GM19372 (cell line): ENCODE measurements at regions not wholly inside any gene's neighbourhood (a gene's known extent, or its start where the extent isn't known, plus 50 kb on each side); places are given as distances from the start of the nearest gene placed in this dataset.

Experiments
- ATAC-seq: cut with Tn5 transposase; IDR thresholded peaks from one replicate; pipeline ENCODE4 v1.9.1; 2021; ENCODE audit warnings: mild to moderate bottlenecking, low read depth, moderate library complexity; ENCODE audit not compliant: unreplicated experiment

DNA sequence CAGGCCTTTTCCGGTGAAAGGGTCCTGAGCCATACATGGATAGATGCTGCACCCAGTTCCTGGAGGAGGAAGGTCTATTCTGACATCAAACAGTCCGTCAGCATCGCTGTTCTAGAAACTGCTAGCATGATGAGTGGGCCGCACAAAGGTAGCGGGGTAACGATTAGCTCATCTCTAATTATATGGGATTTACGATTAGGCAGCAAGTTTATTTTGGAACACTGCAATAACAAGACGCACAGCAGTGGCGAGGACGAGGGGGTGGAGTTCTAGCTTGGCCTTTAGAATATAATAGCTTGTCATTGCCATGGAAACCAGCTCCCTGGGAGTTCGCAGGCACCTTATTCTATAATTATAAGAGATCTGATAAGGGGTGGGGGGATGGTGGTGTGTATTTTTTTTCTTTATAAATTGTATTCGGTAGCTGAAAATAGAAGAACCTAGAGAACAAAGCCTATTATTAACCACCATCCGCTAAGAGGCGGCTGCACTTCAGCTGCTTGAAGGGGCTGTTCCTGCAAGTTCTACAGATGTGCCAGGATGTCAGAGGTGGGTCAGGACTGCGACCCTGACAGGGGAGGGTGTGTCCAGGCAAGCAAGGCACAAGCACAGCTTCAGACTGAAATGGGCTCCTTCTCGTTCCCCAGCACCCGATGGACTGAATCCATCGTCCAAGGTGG, 311.0 kb downstream of the AGTPBP1 start:
- no peak for ATAC-seq

DNA sequence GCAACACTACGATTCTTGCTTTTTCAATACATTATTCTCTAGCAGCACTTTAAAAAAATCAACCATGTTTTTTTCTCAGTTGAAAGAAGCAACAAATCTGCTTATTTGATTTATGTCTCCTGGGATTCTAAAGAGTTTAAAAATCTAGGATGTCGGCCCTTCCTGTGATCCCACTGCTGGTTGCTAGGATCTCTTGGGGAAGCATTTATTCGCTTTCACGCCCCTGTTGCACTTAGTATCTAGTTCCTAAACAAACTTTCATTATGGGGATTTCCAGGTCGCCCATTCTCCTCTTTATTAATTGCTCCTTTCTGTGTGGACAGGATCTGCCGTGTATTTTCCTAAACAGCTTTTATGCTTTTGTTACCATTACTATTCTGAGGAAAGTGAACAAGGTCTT, 313.5 kb downstream of the AGTPBP1 start:
- ATAC-seq, result no peak

DNA sequence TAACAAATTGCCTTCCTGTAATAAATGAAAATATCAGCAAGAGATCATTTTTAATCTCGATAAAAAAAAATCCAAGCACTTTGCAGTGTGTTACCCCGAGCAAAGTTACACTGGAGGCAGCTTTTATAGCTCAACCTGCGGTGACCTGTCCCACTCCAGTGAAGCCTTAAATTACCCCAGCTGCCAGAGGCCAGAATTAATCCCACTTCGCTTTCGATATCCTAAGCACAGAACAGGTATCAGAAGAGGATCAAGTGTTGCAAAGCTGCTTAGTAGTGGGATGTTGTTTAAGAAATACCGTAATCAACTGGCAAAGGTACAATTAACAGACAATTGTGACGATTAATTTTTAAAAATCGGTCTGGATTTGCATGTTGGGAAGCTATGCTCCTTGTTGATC, 314.0 kb downstream of the AGTPBP1 start:
- no peak for ATAC-seq

DNA sequence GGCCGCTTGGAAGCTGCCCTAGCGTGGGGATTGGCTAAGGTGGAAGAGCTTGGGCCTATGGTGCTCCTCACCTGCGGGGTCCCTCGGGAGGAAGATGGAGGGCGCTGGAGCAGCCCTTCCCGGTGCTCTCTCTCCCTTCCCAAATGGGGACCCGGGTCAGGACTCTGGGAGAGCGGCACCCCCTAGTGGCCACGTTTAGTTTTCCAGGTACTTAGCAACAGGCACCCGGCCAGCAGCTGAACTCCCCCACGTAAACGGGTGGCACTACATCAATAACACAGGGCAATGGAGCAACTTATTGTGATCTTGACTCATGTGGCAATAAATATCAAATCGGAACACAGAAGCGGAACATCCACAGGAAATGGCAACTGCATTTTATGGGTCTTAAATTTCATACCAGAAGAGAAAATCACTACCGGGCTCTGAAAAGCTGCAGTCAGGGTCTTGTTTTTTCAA, 316.6 kb downstream of the AGTPBP1 start:
- ATAC-seq, result no peak

DNA sequence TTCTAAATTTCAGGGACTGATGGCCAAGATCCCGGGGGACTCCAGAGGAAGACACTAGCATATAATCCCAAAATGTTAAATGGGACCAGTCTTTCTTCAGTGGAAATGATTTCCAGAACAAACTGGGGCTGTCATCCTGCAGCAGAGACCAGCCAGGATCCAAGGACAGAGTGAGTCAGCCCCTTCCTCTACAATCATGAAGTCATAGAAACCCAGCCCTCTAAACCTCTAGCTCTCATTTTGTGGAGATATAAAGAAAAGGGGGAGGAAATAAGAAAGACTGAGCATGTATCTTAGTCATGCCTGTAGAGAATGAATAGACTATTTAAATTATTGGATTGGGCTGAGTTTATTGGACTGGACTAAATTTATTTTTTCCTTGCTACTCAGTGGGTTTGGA, 318.3 kb downstream of the AGTPBP1 start:
- no peak for ATAC-seq

DNA sequence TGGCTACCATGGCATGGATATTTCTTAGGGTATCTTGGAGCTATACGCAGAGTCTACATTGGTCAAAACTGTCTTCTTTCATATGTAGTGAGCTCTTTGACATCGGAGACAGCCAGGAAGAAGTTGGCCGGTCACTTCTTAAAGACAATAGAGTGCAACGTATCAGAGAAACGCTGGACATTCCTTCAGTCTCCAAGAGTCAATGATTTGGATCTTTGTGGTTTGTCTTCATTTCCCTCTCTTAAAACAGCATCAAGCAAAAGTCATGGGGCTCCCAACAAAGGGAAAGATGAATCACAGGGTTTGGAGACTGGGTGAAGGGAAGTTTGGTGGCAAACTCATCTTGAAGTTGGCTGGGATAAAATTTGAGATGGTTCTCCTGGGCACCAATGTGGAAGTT, 320.1 kb downstream of the AGTPBP1 start:
- ATAC-seq, result no peak

DNA sequence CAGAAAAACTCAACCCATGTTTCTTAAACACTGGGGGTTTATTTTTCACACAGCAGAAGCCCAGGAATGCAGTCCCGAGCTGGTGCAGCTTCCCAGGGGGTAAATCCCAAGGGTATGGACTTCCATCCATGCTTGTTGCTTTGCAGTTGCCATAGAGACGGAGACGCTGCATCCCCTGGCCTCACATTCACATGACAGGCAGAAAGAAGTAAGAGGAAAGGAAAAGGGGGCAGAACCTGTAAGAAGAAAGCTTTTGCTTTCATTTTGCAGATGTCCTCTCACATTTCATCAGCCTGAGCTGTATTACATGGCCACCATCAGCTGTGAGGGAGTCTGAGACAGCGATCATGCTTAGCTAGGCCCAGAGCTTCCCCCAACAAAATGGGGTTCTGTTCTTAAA, 321.0 kb downstream of the AGTPBP1 start:
- ATAC-seq, result no peak

DNA sequence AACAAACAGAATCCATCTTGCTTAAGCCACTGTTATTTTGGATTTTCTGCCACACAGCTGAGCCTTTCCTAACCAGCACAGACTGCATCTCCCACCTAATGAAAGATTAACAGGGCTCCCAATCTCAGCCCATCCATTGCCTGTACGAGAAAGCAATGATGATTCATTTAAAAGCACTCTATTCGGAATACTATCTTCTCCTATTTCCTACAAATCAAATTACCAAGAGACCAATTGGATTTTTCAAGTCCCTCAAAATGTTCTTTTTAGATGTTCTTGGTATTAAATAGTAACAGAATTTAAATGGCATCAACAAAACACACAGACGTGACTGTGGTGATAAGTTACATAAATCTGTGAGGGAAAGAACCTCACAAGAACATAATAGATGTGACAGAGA, 324.1 kb downstream of the AGTPBP1 start:
- ATAC-seq, result no peak

DNA sequence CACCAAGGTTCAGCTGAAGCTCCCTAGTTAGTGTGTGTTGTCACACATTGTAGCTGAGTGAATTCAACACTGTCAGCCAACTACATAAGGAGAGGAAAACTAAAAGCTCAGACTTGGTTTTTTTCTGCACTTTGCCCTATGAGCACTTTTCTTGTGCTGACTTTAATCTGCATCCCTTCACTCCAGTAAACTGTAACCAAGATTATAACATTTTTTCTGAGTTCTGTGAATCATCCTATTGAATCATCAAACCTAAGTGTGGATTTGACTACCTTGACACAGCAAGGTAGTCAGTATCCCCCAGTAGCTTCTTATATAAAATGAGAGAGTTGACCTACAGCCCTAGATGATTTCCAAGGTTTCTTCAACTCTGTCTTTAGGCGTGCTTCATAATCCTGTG, 325.0 kb downstream of the AGTPBP1 start:
- no peak for ATAC-seq

DNA sequence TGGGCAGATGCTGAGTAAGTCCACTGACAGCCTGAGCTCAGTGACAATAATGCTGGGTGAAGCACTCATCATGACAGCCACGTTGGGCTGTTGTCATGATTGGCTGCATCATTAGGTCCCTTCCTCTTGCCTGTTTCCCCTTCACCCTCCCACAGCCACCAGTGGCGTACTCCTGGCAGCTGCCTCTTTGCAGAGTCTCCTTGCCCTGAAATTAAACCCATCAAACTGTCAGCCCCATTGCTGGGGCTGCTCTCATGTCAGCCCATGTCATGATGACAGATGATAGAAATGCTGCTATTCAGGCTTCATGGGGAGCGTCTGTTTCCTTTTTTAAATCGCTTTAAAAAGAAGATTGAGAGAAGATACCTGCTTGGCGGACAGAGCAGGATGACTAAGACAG, 327.4 kb downstream of the AGTPBP1 start:
- no peak for ATAC-seq

DNA sequence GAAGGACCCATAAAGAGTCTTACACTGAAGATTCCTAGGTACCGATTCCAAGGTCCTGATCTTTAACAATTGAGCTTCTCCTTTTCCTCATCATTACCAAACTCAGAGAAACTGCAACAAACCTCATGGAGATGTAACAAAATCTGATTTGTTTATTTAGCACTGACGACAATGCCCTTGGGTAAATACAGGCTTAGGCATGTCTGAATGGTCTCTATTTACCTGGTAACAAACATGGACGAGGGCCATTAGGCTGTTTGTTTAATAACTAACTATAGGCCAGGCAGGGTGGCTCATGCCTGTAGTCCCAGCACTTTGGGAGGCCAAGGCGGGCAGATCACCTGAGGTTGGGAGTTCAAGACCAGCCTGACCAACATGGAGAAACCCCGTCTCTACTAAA, 333.3 kb downstream of the AGTPBP1 start:
- no peak for ATAC-seq

DNA sequence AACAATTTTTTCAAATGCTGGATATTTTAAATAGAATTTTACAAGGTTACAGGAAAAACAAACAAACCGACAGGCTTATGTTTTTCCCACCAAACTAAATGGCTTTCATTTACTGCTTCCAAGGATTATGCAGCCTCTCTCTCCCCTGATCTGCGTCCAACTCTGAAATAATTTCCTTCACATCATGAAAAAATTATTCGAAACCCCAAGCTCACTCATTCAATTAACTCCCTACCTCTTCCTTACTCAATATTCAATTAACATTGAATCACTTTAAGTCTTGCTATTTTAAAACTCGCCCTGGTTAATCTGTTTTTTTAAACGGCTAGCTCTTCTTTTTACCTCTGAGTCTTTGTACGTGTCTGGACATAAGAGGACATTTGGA, 336.2 kb downstream of the AGTPBP1 start:
- ATAC-seq, result no peak

DNA sequence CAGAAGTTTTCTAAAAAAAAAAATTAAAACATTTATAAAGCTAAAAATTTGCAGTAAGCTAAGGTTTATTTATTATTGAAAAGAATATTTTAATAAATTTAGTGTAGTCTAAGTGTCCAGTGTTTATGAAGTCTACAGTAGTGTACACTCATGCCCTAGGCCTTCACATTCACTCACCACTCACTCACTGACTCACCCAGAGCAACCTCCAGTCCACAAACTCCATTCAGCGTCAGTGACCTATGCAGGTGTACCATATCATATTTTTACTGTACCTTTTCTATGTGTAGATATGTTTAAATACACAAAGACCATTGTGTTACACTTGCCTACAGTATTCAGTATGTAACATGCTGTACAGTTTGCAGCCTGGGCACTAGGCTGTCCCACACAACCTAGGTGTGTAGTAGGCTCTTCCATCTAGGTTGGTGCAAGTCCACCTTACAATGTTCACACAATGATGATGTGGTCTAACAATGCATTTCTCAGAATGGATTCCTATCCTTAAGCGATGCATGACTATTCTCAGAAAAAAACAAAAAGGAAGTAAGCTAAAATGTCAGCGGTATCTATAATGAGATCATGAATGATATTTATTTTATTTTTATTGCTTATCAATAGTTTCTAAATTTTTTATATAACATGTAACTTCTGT, 336.7 kb downstream of the AGTPBP1 start:
- ATAC-seq, result no peak

DNA sequence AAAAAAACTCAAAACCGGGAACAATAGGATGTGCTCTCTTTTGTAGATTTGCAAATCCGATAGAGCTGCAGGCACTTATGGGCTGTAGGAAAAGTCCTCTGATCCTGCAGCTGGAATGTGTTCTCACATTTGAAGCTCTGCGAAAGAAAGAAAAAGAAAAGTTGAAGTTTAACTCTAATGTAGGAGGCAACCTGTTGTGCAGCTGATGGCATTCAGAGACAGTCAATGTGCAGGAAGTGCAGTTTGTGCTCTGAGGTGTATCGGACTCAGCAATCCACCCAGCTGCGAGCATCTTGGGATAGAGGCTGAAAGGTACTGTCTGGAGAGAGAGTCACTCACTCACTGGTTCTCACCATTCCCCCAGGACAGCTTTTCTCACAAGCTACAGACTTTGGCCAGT, 339.2 kb downstream of the AGTPBP1 start:
- no peak for ATAC-seq

DNA sequence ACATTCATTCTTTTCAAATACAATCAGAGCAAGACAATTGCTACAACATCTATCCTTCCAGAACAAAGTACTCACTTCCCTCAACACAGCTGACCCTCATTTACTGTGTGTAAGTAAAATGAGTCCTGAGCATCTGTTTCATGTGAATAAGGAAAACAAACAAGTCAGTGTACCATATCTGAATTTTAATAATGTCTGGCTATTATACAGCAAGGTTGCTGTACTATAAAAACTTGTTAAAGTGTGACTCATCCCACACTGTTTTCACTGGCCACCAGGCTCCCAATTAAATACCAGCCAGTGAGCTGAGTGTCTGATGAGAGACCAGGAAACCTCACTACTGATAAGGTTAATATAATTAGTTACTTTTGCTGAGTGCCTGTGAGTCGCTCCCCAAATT, 339.8 kb downstream of the AGTPBP1 start:
- no peak for ATAC-seq

DNA sequence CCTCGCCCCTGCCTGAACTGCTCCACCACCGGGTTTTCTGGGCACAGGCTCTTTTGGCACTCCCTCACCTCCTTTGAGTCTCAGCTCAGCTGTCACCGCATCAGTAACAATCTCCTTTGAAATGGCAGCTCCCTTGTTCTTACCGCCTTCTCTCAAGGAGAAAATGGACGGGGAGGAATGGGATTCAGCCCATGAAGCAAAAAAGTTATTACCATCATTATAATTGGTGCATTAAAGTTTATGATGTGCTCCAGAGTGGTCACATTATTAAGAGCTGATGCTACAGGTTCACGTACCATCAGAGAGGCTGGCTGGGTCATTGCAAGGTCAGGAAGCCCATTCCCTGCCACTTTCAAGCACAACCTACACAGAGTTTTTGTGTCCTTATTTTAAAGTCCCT, 344.7 kb downstream of the AGTPBP1 start:
- no peak for ATAC-seq

DNA sequence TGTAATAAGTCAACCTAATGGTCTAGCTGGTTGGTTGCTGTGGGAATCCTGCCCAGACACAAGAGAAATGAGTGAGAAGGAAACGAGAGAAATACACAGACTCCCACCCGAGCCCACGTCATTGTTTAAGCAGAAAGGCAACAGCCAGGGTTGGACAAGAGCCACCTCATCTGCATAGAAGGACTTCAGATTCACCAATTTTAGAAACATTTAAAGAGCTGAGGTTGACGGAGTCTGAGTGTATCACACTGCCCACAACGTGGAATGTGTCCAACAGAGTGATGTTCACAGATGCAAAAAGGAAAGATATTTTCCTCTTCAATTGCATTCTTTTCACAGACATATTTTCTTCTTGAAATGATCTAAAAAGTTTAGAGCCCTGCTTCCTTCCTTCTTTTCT, 349.5 kb downstream of the AGTPBP1 start:
- no peak for ATAC-seq

DNA sequence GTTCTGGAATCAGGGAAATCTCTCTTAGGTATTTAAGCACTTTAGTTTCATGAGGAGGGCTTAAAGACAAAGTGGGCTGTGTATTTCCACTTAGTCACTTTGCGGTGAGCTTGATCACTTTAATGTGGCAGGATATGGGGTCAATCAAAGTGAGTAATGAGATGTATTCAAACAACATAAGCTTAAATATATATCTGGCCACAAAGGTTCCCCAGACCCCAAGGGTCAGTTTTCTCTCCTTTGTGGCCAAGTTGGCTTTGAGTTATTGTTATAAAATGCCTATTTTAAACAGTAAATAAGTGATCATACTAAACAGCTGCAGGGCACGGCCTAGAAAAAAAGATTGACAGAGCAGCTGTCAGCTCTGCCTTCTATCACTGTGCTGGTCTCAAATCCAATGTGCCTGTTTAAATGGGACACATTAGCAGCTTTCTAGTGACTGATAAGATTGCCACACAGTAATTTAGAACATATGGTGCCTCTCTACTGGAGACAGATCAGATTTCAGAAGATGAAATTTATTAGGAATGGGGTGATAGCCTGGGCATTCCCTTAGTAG, 363.9 kb downstream of the AGTPBP1 start:
- no peak for ATAC-seq

DNA sequence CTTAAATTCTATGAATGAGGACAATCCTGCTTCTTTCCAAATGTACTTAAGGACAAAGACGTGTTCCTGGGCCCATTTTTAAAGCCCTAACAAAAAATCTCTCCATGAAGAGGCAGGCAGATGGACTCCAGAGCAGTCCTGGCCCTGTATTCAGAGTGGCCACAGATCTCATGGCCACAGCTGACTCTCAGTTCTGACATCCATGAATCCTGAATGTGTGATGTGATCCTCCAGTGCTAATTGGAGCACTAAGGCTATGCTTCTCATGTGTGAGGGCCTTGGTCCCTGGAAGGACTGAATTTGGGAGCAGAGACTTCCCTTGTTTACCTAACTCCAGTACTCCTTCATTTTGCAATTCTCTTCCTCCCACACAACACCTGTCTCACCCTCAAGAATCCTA, 373.0 kb downstream of the AGTPBP1 start:
- no peak for ATAC-seq

DNA sequence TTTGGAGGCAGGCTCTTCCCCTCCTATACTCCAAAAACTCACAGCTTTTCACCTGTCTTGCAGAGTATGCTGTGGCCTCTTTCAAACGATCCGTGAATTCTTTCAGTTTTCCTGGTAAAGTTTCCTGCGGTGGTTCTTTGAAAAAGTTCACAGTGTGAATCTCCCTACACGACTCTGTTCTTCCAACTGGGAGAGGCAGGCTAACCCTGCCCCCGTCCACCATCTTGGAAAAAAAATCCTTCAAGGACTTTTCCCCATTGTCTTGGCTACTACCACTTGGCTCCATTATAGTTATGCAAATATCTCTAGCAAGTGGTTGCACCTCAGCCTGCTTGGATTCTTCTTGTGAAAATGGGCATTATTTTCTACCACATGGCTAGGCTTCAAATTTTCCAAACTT, 382.6 kb downstream of the AGTPBP1 start:
- ATAC-seq, result no peak

DNA sequence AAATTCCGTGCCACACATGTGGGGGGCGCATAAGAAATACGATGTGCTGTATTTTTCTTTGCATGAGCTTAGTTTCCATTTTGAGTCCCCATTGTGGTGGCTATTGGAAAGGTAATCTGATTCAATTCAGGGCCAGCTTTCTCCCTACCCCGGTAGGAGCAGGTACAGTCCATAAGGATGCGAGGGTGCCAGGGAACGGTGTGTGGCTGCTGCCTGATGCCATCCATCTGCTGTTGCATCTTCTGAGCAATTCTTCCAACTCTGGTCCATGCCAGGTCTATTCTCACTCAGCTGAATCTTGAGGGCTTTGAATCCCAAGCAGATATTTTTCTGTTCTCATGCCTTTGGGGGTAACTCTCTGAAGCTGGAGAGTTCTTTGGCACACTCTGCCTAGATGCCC, 392.7 kb downstream of the AGTPBP1 start:
- ATAC-seq, result no peak

DNA sequence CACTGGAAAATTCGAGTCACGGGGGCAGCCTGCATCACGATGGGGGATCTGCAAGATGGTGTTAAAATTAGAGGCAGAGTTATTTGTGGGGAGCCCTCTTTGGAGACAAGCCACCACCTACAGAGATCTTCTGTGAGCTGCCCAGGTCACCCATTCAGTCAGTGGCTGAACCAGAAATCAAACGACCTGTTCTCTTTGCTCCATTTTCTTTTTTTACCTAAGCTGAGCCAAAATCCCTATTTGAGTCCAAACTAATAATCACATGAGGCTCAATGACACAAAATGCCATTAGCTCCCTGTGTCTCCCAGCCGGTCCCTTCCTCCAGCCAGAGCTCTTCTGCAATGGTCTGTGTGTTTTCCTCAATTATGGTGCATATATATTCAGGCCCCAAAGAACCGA, 394.2 kb downstream of the AGTPBP1 start:
- no peak for ATAC-seq
